Activated naive CD8-positive, alpha-beta T cell (primary cell): ENCODE measurements at regions not wholly inside any gene's neighbourhood (a gene's known extent, or its start where the extent isn't known, plus 50 kb on each side); places are given as distances from the start of the nearest gene placed in this dataset.
"Not testable (repeated sequence)": the region's sequence is repeated elsewhere in the genome, so short reads cannot be mapped to it uniquely, and the experiment has no call there.

Experiments
- H3K27ac Mint-ChIP-seq: one replicate; pipeline ENCODE4 v1.8.0; 2021; ENCODE audit warnings: mixed read lengths
- H3K27me3 Mint-ChIP-seq: one replicate; pipeline ENCODE4 v1.8.0; 2021; ENCODE audit warnings: mixed read lengths
- H3K36me3 Mint-ChIP-seq: one replicate; pipeline ENCODE4 v1.8.0; 2021; ENCODE audit warnings: mixed read lengths
- H3K4me1 Mint-ChIP-seq: one replicate; pipeline ENCODE4 v1.8.0; 2021; ENCODE audit warnings: low read depth, mixed read lengths
- H3K4me3 Mint-ChIP-seq: one replicate; pipeline ENCODE4 v1.8.0; 2021; ENCODE audit warnings: mild to moderate bottlenecking, mixed read lengths
- H3K9me3 Mint-ChIP-seq: one replicate; pipeline ENCODE4 v1.8.0; 2021; ENCODE audit warnings: low read depth, mixed read lengths

GRCh38 chr14:21915826-21916225 lies 242.2 kb upstream of the OR4E1 start:
- peak overlapping the region; percentile 28 for H3K4me3 Mint-ChIP-seq
- H3K27me3 Mint-ChIP-seq: no peaks in the 10 kb centered on the region
- H3K4me1 Mint-ChIP-seq: peaks cover 71% of the 10 kb centered on the region
- H3K9me3 Mint-ChIP-seq: no peaks in the 10 kb centered on the region
- no peaks in the 10 kb centered on the region for H3K36me3 Mint-ChIP-seq
- H3K27ac Mint-ChIP-seq: peak overlapping the region; percentile 62

DNA sequence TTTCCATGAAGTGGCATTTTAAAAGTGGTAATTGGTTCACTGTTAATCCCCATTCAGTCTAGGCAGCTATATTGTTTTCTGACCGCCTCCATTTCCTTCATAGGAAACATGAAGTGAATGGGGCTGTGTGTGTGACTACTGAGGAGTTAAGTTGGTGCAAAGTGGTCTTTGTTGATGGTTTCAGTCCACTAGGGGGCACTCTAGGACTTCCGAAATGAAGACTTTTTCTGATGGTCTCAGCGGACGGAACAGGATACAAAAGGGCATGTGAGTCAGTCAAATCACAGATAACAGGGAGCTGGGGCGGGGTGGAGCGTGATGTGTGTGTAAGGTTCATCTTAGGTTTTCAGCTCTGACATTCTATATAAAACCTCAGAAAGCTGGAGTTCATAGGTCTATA lies 240.1 kb upstream of the OR4E1 start:
- Mint-ChIP-seq H3K9me3 (no peaks in the 10 kb centered on the region), H3K4me1 (peaks cover 57% of the 10 kb centered on the region)

GRCh38 chr14:21912367-21912766 lies 238.7 kb upstream of the OR4E1 start:
- no peaks in the 10 kb centered on the region for H3K9me3 Mint-ChIP-seq
- no peak overlapping the region for H3K4me3 Mint-ChIP-seq
- H3K4me1 Mint-ChIP-seq: peaks cover 43% of the 10 kb centered on the region

More for the DNA sequence above, 240.1 kb upstream of the OR4E1 start:
- Mint-ChIP-seq H3K27me3 (no peaks in the 10 kb centered on the region), H3K27ac (peak overlapping the region; percentile 87), H3K36me3 (no peaks in the 10 kb centered on the region), H3K4me3 (peak overlapping the region; percentile 76)

GRCh38 chr14:21911877-21912276 lies 238.3 kb upstream of the OR4E1 start:
- H3K27me3 Mint-ChIP-seq: no peaks in the 10 kb centered on the region
- no peaks in the 10 kb centered on the region for H3K36me3 Mint-ChIP-seq
- no peak overlapping the region for H3K4me3 Mint-ChIP-seq
- H3K9me3 Mint-ChIP-seq: no peaks in the 10 kb centered on the region
- peak overlapping the region; percentile 46 for H3K27ac Mint-ChIP-seq
- H3K4me1 Mint-ChIP-seq: peaks cover 39% of the 10 kb centered on the region

More at GRCh38 chr14:21912367-21912766, 238.7 kb upstream of the OR4E1 start:
- Mint-ChIP-seq H3K27me3 (no peaks in the 10 kb centered on the region), H3K27ac (peak overlapping the region; percentile 66), H3K36me3 (no peaks in the 10 kb centered on the region)

DNA sequence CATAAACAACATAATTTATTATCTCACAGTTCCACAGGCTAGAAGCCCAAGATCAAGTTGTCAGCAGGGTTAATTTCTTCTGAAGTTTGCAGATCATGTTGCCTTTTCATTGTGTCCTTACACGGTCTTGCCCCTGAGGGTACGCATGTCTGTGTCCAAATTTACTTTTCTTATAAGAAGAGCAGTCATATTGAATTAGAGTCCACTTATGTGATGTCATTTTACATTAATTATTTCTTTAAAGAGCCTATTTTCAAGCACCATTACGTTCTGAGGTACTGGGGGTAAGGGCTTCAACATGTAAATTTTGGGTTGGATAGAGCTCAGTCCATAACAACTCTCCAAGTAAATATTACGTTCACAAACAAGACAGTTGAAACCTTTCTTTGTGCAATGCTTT lies 236.6 kb upstream of the OR4E1 start:
- H3K4me3 Mint-ChIP-seq: no peak overlapping the region
- H3K36me3 Mint-ChIP-seq: no peaks in the 10 kb centered on the region
- no peaks in the 10 kb centered on the region for H3K9me3 Mint-ChIP-seq
- no peak overlapping the region for H3K27ac Mint-ChIP-seq
- H3K27me3 Mint-ChIP-seq: no peaks in the 10 kb centered on the region
- peaks cover 24% of the 10 kb centered on the region for H3K4me1 Mint-ChIP-seq

DNA sequence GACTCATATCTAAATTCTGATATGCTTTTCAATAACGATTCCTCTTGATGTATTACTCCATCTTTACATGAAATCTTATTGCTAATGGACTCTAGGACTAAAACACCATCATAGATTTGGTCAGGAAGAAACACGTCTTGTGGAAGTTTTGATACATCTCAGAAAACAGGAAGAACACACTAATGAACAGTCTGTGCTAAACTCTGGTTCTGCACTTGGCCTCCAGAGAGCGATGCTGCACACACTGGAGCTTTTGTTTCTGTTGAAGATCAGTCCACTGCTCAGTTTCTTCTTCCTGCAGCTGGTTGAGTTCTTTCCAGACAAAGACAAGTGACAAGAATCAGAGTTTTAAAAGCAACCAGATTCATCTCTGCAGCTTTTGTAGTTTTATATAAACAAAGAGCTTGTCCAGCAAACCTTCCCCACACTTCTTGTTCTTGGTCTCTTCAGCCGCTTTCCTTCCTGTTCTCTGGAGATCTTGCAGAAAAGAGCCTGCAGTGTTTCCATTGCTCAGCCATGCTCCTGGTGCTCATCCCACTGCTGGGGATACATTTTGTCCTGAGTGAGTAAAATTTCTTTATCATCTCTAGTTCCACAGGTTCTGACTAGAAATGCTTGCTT lies 229.1 kb upstream of the OR4E1 start:
- peak overlapping the region; percentile 41 for H3K4me3 Mint-ChIP-seq
- H3K27ac Mint-ChIP-seq: peak overlapping the region; percentile 82
- no peaks in the 10 kb centered on the region for H3K27me3 Mint-ChIP-seq
- H3K36me3 Mint-ChIP-seq: no peaks in the 10 kb centered on the region
- H3K4me1 Mint-ChIP-seq: peaks cover 19% of the 10 kb centered on the region
- H3K9me3 Mint-ChIP-seq: no peaks in the 10 kb centered on the region

- not testable (repeated sequence) for H3K9me3 Mint-ChIP-seq, H3K36me3 Mint-ChIP-seq, H3K27me3 Mint-ChIP-seq
- Mint-ChIP-seq H3K27ac (peak overlapping the region; percentile 87), H3K4me1 (peaks cover 16% of the 10 kb centered on the region), H3K4me3 (peak overlapping the region; percentile 84)
These were observed 221.2 kb upstream of the OR4E1 start for GRCh38 chr14:21894898-21895194.

GRCh38 chr14:21894003-21894897 lies 220.6 kb upstream of the OR4E1 start:
- Mint-ChIP-seq H3K36me3 (no peaks in the 10 kb centered on the region), H3K4me3 (peak overlapping the region; percentile 84), H3K4me1 (peaks cover 16% of the 10 kb centered on the region), H3K9me3 (no peaks in the 10 kb centered on the region), H3K27me3 (no peaks in the 10 kb centered on the region), H3K27ac (peak overlapping the region; percentile 87)

- Mint-ChIP-seq H3K9me3 (no peaks in the 10 kb centered on the region), H3K27ac (no peak overlapping the region), H3K27me3 (no peaks in the 10 kb centered on the region), H3K4me1 (peaks cover 28% of the 10 kb centered on the region), H3K4me3 (no peak overlapping the region), H3K36me3 (no peaks in the 10 kb centered on the region)
These were observed 218.3 kb upstream of the OR4E1 start for GRCh38 chr14:21891921-21892320.

- no peak overlapping the region for H3K27ac Mint-ChIP-seq
- H3K9me3 Mint-ChIP-seq: no peaks in the 10 kb centered on the region
- H3K4me1 Mint-ChIP-seq: peaks cover 15% of the 10 kb centered on the region
- no peaks in the 10 kb centered on the region for H3K36me3 Mint-ChIP-seq
- H3K4me3 Mint-ChIP-seq: no peak overlapping the region
- no peaks in the 10 kb centered on the region for H3K27me3 Mint-ChIP-seq
These were observed 211.4 kb upstream of the OR4E1 start for GRCh38 chr14:21884995-21885394.

DNA sequence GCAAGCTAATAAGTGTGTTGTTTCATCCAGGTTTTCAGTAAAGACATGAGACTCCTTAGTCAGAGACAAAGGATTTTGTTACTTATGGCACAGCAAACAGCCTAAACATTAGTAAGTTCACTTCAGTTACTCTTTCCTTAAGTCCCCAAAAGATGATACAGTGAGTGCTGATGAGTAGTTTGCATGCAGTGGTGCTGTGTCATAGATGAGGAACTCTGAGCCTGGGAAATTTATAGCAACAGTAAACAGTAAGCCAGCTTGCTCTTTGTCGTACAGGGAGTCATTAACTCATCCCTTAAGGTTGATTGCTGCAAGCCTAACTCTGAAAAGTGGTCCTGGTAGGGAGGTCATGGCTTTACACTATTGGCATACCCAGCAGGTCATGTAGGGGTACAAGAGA lies 208.6 kb upstream of the OR4E1 start:
- H3K9me3 Mint-ChIP-seq: no peaks in the 10 kb centered on the region
- H3K36me3 Mint-ChIP-seq: no peaks in the 10 kb centered on the region
- no peak overlapping the region for H3K4me3 Mint-ChIP-seq
- H3K27ac Mint-ChIP-seq: no peak overlapping the region
- no peaks in the 10 kb centered on the region for H3K27me3 Mint-ChIP-seq
- peaks cover 5% of the 10 kb centered on the region for H3K4me1 Mint-ChIP-seq

GRCh38 chr14:21880918-21881317 lies 207.3 kb upstream of the OR4E1 start:
- peaks cover 4% of the 10 kb centered on the region for H3K4me1 Mint-ChIP-seq
- H3K27ac Mint-ChIP-seq: no peak overlapping the region
- no peaks in the 10 kb centered on the region for H3K27me3 Mint-ChIP-seq
- no peak overlapping the region for H3K4me3 Mint-ChIP-seq
- no peaks in the 10 kb centered on the region for H3K9me3 Mint-ChIP-seq
- no peaks in the 10 kb centered on the region for H3K36me3 Mint-ChIP-seq

DNA sequence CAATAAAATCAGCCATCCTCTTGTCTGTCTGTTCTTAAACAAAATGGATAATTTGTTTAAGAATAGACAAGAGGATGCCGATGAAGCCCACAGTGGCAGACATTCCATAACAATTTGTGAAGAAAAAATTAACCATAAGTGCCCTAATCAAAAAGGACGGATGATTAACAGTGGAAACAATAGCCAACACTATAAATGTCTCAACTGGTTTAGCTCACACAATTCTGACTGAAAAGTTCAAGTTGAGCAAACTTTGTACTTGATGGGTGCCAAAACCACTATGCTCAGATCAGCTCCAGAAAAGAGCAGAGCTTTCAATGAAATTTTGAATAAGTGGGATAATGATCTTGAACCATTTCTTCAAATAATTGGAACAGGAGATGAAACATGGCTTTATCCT lies 202.2 kb upstream of the OR4E1 start:
- Mint-ChIP-seq H3K4me1 (peaks cover 36% of the 10 kb centered on the region), H3K27me3 (no peaks in the 10 kb centered on the region), H3K9me3 (no peaks in the 10 kb centered on the region), H3K4me3 (no peak overlapping the region), H3K27ac (no peak overlapping the region), H3K36me3 (no peaks in the 10 kb centered on the region)

- Mint-ChIP-seq H3K36me3 (no peaks in the 10 kb centered on the region), H3K27me3 (no peaks in the 10 kb centered on the region), H3K27ac (peak overlapping the region; percentile 54), H3K9me3 (no peaks in the 10 kb centered on the region), H3K4me1 (peaks cover 38% of the 10 kb centered on the region), H3K4me3 (peak overlapping the region; percentile 17)
These were observed 201.3 kb upstream of the OR4E1 start for GRCh38 chr14:21874946-21875345.

- no peaks in the 10 kb centered on the region for H3K36me3 Mint-ChIP-seq
- no peaks in the 10 kb centered on the region for H3K27me3 Mint-ChIP-seq
- peak overlapping the region; percentile 10 for H3K4me3 Mint-ChIP-seq
- H3K4me1 Mint-ChIP-seq: peaks cover 40% of the 10 kb centered on the region
- no peaks in the 10 kb centered on the region for H3K9me3 Mint-ChIP-seq
- H3K27ac Mint-ChIP-seq: peak overlapping the region; percentile 64
These were observed 200.5 kb upstream of the OR4E1 start for GRCh38 chr14:21874167-21874566.
